Anterior cingulate cortex (tissue), 58 donors: ENCODE measurements at regions not wholly inside any gene's neighbourhood (a gene's known extent, or its start where the extent isn't known, plus 50 kb on each side); places are given as distances from the start of the nearest gene placed in this dataset.

Experiments
- DNase-seq, 58 donors: peaks; one replicate each; lab custom pipeline; 2025; lab: John Stamatoyannopoulos, UW

DNA sequence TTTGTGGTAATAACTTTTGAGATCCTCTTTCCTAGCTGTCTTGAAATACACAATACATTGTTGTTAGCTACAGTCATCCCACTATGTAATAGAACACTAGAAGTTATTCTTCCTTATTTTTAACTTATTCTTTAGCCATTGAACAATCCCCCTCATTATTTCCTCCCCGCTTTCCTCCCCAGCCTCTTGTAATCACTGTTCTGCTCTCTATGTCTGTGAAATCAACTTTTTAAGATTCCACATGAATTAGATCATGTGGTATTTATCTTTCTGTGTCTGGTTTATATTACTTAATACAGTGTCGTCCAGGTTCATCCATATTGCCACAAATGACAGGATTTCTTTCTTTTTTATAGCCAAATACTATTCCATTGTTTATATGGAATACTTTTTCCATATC is 72.9 kb downstream of the SLC10A2 start:
- no peak for DNase-seq

DNA sequence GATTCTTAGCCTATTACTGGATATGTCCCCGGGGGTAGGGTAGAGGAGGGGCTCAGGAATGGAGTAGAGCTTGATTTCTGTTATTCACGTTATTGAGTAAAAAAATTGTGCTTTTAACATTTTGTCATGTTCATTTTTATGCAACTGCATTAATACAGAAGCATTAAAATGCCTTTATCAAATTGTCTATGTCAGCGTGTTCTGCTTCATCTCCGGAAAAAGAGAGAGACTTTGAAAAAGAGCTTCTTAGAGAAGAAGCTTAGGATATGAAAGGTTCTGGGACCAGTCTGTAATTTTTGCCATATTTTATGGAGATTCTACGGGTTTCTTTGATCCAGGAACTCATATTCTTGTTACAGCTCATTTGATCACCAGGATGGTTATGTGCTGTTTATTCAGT is 82.0 kb downstream of the SLC10A2 start:
- no peak for DNase-seq

DNA sequence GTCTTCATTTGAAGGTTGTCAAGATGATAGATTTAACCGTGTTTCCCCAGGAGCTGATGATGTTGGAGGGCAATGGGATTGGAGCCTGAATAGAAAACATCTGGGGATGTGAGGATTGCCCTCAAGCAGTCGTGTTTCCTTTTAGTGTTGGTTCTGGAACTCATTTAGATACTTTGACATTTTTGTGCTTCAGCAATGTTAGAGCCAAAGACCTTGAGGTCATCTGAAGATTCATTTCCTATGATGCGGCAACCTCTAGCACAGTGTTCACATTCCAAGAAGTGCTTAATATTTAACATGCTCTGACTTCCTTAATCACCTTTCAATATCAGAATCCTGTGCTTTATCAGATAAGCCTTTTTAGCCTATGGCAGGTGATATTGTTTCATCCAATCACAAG is 82.7 kb downstream of the SLC10A2 start:
- DNase-seq, result no peak

DNA sequence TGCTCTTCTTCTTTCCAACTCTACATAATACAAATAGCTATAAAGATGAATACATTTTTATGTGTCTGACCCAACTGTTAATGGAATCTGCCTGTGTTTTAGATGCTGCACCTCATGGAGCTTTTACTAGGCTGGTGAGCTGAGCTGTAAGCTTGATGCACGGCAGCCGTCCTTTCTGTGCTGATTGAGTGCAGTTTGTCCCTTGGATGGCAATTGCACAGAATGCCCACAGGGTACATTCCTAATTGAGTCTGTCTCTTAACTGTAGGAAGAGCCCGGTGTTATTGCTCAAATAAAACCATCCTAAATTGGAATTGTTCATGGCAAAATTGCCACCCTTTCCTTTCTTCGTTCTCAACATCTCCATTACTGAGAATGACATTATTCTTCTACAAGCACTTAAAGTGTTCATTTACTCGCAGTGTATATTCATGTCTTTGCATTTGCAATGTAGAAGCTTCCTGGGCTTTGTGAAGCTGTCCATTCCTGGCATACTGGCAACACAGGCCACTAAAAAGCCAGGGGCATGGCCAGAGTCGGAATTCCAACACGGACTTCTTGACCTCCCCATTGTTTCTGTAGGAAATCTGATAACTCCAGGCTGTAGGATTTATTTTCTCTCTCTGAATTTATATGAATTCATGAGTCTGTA is 85.8 kb downstream of the SLC10A2 start:
- no peak for DNase-seq

DNA sequence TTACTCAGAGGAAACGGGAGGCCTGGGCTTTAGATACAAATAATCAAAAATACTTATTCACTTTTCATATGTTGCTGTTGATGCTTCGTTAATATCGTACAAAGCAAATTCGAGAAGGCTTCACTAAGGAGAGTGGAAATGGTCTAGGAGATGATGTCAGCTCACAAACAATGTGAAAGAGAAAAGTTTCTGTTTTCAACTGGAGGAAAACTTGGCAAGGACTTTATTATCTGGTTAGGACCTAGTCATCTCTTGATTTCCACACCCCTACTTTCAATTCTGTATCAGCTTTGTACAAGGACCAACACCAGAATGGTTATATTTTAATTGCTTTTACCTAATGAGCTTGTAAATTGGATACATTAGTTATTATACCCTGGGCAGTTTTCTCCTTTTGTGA is 88.0 kb downstream of the SLC10A2 start:
- no peak for DNase-seq

DNA sequence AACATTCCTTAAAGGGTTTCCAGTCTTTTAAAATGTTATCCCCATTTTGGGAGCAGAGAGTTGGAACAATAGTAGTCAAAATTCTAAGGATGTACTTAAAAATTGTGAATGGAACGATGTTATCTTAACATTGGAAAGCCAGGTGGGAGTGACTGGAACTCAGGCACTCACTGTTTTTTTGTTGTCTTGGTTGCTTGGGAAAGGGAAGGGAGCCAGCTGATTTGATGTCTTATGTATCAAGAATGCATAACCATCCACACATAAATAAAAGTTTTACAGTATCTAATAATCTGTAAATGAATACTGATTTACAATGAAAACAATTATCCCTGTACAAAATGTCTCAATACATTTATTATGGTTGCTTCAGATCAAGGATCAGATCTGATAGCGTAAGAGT is 88.7 kb downstream of the SLC10A2 start:
- no peak for DNase-seq

DNA sequence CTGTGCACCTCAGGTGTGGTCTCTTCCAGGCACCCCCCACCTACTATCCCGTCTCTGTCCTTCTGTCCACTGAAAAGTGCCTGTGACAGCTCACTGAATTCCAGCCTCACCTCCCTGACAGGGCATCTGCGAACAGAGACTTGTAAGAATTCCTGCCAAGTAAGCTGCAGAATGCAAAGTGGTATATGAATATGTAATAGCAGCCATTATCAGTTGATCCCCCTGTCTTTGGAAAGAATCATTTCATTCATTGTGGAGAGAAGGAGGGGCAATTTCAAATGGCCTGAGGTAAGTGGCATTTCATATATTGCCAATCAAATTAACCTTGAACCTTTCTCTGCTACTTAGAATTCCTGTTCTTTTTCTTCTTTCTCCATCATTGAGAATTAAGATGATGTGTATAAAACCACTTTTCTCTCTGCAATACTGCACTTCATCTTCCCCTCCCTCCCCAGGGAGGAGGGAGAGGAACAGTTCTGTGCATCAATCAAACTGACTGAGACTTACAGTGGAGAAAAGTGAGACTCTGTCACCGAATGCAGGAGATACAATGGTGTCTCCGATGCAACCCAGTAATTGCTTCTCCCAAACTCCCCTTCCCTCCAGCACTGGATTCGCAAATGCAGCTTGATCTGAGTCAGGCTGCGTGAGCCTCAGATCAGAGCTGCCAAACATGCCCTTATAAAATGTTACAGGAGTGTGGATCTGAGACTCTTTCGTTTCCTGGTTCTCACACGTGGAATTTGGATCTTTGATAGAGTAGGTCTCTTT is 91.7 kb downstream of the SLC10A2 start:
- DNase-seq, result no peak

DNA sequence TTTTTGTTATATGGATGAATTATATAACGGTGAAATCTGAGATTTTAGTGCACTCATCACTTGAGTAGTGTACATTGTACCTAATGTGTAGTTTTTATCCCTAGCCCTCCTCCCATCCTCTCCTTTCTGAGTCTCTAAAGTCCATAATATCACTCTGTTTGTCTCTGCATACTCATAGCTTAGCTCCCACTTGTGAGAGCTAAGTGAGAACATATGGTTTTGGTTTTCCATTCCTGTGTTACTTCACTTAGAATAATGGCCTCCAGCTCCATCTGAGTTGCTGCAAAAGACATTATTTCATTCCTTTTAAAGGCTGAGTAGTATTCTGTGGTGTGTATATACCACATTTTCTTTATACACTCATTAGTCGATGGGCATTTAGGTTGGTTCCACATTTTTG is 94.0 kb downstream of the SLC10A2 start:
- DNase-seq, result no peak

DNA sequence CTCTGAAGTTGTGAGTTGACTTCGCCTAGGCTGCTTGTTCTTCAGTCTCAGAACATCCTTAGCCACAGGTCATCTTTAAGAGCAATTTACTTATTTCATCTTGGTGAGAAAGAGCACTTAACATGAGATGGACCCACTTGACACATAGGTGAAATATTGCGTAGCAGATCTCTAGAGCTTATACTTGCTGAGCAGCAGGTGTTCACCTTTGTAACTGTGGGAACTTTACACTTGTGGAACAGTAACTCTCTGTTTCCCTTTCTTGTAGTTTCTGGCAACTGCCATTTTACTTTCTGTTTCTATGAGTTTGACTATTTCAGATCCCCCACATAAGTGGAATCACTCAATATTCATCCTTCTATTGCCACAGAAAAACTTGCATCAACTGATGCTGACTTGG is 95.7 kb downstream of the SLC10A2 start:
- no peak for DNase-seq

DNA sequence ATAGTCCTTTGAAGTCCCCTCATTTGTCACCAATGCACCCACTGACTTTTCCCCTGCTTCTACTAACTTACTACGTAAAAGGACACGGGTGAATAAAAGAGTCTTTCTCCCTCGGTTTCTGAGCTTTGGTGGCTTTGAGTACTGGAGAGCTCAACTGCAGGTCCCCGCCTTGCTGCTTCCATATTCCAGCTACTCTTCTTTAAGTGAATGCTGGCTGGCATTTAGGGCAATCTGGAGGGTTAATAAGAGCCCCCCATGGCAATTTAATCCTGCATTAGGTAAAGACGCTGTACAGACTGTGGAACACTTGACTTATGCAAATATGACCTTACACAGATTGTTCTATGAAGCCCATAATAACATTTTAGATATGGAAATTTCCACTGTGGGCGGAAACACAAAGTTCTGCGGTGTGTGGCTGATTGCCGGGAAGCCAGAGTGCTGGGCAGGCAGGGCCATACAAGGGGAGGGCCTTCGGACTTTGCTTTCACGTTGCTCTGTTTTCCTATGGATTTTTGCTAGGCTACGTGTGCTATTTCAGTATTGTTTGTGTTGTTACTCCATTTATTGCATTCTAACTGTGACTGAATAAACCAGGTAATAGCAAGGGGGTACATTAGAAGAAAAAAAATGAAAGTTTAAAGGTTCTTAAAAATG is 97.5 kb downstream of the SLC10A2 start:
- no peak for DNase-seq

DNA sequence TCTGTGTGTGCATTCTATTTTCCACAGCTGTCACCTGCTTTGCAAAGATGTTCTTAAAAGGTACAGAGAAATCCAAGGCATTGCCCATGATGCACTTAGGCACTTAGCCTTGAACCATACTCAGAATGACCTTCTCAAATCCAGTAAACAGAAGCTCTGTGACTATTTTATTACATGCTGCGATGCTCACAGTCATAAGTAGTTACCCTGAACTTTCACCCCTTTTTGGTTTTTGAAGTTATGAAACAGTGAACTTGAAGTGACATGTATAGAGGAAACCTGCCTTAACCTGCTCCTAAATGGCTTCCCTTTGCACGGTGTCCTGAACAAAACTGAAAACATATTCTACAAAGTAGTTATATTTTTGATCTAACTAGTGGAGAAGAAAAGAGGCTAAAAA is 100.4 kb downstream of the SLC10A2 start:
- DNase-seq, result no peak

DNA sequence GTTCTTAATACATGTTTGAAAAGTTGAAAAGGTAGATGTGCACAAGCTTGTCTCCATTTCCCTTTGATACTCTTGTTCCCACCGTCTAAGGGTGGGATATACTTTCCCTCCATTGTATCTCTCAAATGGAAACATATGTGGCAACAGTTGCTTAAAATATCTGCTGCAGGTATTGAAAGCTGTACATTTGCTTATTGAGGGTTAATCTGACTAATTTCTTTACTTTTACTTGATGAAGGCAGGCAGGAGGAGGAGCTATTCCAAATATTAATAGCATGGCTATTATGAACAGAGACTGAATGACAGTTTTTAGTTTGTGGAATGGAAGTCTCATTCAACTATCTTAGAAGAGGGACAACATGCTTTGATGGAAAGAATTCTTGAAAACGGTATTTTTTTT is 103.8 kb downstream of the SLC10A2 start:
- DNase-seq, result no peak

DNA sequence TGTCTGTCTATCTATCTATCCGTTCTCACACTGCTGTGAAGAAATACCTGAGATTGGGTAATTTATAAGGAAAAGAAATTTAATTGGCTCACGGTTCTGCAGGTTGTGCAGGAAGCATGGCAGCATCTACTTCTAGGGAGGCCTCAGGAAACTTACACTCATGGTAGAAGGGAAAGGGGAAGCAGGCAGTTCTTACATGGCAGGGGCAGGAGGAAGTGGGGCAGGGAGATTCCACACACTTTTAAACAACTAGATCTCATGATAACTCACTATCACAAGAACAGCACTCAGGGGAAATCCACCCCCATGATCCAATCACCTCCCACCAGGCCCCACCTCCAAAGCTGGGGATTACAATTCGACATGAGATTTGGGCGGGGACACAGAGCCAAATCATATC is 105.3 kb downstream of the SLC10A2 start:
- DNase-seq, result no peak

DNA sequence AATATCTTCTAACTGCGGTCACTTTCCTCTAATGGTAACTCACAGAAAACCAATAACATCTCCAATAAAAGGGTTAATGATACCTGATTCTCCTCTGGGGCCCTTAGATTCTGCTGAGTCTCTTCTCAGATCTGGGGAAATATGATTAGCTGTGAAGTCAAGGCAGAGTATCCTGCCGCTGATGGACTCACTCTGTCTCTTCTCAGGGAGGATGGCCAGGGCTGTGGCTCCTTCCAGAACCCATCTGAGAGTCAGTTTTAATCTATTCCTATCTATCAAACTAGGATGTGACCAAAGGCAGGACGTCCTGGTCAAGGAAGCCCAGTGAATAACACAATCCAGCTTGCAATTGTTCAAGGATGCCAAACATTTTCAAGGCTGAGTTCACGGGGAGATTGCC is 109.8 kb downstream of the SLC10A2 start:
- DNase-seq, result no peak

DNA sequence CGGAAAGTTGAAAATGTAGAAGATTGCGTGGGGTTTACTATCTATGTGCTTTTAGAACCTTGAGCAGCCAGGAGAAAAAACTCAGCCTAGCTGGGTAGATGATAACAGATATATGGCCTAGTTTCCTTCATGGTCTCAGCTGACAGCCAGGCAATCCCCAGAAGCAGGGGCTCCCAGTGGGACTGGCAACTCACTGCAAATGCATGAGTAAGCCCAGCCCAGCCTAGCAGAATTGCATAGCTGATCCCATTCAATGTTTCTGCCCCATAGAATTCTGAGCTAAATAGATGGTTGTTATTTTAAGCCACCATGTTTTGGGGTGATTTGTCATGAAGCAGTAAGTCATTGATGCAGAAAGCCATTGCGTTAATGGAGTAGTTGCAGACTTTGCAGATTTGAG is 108.5 kb downstream of the ERCC5 start:
- no peak for DNase-seq

DNA sequence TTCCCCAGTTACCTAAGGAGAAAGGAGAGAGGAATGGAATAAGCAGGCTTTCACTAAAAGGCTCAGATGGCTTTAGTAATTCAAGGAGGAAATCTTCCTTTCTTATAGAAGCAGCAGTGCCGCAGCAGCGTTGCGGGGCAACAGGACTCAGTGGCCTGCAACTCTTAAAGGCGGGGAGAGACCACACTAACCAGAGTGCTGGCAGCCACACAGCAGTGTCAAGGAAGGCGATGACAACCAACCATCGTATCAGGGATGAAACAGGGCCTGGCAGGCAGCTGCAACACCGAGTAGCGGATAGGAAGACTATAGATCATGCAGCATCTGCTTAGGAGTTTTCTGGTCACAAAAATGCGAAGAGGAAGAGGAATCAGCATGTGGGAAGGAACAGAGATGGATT is 106.0 kb downstream of the ERCC5 start:
- no peak for DNase-seq

DNA sequence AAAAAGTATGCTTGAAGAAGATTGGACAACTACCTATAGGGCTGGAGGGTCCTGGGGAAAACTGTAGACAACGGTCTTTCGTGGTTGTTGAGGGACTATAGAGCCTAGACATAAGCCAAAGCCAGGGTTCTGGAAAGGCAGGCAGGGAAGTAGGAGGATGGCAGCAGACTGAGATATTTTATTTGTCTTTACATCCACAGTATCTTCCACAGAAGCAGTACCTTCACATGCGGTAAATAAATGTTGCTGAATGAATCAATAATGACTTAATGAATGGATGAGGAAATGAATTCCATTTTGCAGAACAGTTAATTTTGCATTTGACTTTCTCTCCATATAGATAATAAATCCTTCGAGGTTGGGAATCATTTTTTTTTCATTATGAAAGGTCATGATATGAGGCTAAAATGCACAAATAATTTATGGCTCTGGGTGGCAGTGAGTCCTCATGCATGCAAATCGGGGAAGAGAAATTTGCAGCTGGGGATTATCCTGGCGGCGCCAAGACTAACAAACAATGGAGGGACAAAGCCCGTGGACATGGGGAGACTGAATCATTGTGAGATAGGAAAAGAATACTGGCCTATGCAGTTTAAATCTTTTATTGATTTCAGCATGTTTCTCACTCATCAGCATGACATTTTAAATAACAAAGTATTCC is 102.0 kb downstream of the ERCC5 start:
- peak in 50 of 58 donors; percentile 1 to 86 (median 38) for DNase-seq

DNA sequence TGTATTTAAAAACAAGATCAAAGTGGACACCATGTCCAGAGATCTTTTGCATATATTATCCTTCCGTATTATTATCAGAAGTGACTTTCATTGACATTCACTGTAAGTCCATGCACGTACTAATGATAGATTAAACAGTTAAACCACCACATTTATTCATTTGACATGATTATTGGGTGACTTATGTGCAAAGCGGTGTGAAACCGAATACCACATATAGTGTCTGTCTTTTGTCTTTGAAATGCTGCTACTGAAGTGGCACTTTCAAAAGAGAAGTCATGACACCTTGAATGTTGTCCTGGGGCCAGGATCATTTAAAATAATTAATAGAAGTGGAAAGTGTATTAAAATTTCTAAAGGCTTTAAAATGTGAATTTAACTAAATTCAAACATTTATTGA is 100.1 kb downstream of the ERCC5 start:
- no peak for DNase-seq

DNA sequence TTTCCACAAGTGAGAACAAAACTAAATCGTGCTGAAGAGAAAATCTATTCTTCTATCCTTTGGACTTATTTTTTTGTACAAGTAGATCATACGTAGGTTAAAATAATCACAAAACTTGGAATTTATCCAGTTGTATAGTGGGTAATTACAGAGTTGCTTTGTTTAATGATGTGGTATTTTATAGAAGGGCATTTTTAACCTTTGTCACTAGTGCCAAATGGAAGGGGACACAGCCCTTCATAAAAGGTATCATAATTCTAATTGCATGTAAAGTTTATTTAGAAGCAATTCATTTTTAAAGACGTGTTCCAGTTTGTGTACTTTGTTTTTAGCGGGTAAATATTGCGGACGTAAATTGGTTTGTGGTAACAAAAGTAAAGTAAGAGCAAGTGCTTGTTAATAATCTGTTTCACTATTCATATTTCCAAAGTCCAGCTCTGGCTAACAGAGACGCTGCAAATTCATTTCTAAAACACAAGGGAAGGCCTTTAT is 99.5 kb downstream of the ERCC5 start:
- DNase-seq, result no peak

DNA sequence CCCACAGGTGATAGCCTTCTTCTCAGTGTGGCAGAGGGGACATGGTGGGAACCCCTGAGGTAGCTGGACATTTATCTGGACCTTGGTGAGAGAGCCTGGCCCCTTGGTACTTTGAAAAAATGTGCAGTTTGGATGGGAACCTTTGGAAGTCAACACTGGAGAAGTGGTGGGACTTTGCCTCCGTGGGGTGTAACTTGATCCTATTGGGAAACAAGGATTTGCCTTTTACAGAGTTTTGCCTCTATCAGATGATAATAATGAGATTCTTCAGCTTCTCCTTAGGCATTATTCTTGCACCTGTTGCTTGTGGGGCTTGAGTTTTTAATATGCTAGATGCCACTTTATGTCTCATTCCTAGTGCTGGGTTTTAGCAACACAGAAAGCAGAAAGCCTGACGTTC is 99.0 kb downstream of the ERCC5 start:
- DNase-seq, result no peak

DNA sequence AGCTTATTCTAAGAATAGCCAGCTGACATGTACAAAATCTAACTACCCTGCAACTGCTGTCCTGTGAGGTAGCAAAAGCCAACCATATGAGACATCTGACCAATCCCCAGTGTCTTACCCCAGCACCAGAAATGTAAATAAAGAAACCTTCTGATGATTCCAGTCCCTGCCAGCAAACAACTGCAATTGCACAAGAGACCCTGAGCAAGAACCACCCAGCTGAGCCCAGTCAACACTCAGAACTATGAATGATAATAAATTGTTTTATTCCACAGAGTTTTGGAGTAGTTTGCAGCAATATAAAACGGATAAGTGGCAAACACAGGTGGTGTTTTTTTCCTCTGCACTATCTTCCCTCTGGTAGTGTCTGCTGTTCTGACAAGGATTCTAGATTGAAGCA is 94.9 kb downstream of the ERCC5 start:
- no peak for DNase-seq
